NCI-H345 treated with DMSO at 0.1 percent for 48 hours (cell line): ENCODE measurements at regions not wholly inside any gene's neighbourhood (a gene's known extent, or its start where the extent isn't known, plus 50 kb on each side); places are given as distances from the start of the nearest gene placed in this dataset.
A peak's percentile ranks its signal among the peaks of the same experiment; 100 is the strongest.

Experiments used
- DNase-seq: peaks from one replicate; lab custom pipeline; 2025; ENCODE audit not compliant: unreplicated experiment; lab: John Stamatoyannopoulos, UW

DNA sequence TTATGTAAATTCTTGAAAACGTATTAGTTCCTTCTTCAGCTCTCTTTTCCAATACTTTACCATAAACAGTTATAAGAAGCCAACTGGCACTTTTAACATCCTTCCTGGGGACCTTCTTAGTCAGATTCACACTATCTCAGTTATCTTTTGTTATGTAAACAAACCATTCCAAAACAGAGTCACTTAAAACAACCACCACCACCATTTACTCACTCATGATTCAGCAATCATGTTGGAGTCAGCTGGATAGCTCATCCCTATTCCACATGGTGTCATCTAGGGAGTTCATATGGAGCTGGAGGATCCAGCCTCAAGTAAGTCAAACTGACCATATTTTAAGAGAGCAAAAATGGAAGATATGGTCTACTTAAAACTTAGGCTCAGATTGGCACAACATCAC is 240.3 kb upstream of the IRX3 start:
- no peak for DNase-seq

DNA sequence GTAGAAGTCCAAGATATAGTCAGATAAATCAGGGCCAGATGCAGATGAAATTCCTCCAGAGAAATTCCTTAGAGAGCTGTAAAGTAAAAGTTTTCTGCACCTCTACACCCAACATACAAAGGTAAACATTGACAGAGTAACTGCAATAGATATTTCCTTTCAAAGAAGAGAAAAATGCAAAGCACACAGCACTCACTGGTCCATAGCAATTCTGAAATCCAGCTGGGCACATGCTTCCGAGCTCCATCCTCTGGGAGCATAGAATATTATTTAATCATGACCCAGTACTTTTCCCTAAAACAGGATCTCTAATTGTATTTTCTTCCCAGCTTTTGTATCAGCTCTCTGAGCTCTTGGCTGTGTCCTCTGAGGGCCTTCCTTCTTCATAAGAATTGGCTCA is 239.5 kb upstream of the IRX3 start:
- DNase-seq = no peak

DNA sequence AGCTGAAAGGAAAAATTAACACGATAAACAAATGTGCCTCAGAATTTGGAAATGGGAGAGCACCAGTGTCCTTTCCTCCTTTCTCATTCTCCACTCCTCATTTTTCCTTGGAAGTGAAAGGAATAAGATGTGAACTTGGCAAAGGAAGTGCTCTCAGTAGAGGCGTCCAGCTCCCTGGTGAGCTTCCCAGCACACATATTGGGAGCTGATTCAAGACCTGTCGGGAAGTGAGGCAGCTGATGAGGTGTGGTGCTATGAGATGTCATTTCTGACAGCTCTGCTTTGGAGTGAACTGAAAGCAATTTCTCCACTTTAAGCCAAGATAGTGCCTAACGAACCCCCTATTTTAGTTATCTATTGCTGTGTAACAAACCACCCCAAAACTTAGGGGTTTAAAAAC is 238.5 kb upstream of the IRX3 start:
- DNase-seq = no peak

GRCh38 chr16:54522584-54522983 is 236.0 kb upstream of the IRX3 start:
- no peak for DNase-seq

GRCh38 chr16:54521327-54521726 is 234.7 kb upstream of the IRX3 start:
- DNase-seq = no peak

- DNase-seq = no peak
Observed at GRCh38 chr16:54519161-54519695, 232.6 kb upstream of the IRX3 start.

- no peak for DNase-seq
Observed at GRCh38 chr16:54517181-54517580, 230.6 kb upstream of the IRX3 start.

DNA sequence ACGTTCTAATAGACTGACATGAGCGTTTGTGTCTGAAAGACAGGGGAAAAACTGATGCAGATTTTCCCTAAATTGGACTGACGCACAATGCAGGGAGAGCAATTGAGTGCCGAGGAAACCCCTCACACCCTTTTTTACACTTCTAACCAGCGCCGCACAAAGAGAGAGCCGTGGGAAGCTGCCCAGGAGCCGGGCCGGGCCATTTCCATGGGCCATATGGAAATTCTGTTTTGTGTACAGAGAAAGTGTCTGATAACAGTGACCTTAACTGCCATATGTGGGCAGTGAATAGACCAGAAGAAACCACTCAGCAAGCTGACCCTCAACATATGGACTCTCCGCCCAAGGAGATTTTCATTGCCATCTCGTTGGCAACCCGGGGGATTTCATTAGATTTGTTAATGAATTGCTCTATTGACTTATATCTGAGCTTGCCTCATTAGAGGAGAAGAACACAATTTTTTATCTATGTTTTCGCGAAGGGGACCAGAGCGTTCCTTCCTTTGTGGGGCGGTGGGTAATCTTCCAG is 225.9 kb upstream of the IRX3 start:
- no peak for DNase-seq

- no peak for DNase-seq
Observed at GRCh38 chr16:54511222-54511731, 224.7 kb upstream of the IRX3 start.

DNA sequence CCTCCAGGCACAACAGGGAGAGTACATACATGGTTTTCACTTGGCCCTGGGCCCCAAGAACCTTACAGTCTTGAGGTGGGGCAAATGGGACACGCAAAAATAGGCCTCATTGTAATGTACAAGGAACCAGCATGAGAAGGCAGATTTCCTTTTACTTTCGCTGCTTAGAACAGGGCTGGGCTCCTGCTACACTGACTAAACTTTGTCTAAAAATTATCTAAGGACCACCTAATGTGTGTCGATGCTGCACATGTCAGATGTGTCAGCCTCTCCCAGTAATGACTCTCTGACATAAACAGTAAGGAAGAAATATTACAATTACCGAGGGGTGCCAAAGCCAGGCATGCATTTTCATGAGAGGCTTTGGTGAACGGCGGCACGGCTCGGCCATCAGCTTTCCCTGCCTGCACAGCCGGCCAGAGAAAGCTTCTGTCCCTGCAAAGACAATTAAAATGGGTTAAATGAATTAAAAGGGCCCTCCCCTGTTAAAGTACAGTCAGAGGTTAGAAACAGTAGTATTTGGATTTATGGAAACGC is 224.2 kb upstream of the IRX3 start:
- no peak for DNase-seq

GRCh38 chr16:54509456-54509855 is 222.9 kb upstream of the IRX3 start:
- no peak for DNase-seq

DNA sequence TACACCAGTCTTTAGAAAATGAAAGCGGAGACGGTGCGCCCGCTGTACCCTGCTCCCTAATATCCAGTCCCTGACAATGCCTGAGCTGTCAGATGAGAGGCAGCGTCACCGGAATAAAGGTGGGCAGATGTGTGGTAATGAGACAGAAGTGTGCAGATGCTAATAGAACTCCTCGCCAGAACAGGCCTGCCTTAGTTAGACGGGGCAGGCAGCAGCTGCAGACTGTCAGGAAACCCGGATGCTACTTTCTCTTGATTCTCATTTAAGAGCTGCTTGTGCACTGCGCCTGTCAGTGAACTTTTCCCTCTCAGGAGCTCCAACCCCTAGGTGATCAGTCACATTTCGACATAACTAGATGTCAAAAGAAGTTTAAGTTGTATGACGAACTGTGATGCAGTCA is 221.8 kb upstream of the IRX3 start:
- DNase-seq = no peak

GRCh38 chr16:54506741-54507500 is 220.3 kb upstream of the IRX3 start:
- DNase-seq = peak; percentile 18

- no peak for DNase-seq
Observed at GRCh38 chr16:54506214-54506580, 219.6 kb upstream of the IRX3 start.

- DNase-seq = no peak
Observed at GRCh38 chr16:54505549-54506213, 219.1 kb upstream of the IRX3 start.

GRCh38 chr16:54504372-54504771 is 217.8 kb upstream of the IRX3 start:
- DNase-seq = no peak

- DNase-seq = no peak
Observed at GRCh38 chr16:54503856-54504219, 217.3 kb upstream of the IRX3 start.

- no peak for DNase-seq
Observed at GRCh38 chr16:54503011-54503855, 216.6 kb upstream of the IRX3 start.

DNA sequence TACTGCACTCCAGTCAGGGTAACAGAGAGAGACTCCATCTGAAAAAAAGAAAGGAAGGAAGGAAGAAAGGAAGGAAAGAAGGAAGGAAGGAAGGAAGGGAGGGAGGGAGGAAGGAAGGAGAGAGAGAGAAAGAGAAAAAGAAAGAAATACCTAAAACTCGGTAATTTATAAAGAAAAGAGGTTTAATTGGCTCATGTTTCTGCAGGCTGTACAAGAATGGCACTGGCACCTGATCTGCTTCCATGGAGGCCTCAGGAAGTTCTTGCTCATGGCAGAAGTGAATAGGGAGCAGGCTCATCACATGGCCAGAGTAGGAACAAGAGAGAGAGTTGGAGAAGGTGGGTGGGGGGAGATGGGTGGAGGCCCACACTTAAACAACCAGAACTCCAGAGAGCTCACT is 215.2 kb upstream of the IRX3 start:
- DNase-seq = no peak

DNA sequence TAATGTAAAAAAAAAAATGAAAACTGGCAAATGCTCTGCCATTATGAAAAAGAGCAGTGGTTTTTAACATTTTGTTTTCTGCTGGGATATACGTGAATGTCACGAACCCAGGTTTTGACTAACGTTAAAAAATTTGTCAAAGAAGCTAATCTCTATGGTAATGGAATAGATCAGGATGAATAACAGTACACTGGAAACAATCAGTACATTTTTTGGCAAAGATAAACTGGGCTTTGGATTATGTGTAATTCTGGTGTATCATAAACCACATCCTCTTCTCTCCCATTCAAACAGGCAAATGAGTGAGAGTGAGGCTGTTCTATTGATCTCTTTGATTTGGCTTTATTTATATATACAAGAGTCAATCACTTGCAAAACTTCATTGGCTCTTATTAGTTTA is 207.0 kb upstream of the IRX3 start:
- DNase-seq = no peak

DNA sequence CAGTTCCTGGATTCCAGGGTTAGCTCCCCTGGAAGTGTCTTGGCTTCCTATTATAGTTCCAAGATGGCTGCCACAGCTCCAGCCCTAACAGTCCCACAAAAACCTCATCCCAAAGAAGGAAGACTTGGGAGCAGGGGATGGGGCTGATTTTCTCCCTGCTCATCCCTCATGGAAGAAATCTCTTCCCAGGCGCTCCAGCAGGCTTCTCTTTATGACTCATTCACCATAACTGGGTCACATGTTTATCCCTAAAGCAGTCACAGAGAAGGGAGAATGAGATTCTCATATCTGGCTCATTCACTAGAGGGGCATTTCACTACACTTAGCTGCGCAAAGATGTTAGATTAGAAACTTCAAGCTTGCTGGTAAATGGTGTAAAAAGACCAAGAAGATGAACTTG is 206.5 kb upstream of the IRX3 start:
- no peak for DNase-seq
